B cell (primary cell): ENCODE measurements at regions not wholly inside any gene's neighbourhood (a gene's known extent, or its start where the extent isn't known, plus 50 kb on each side); places are given as distances from the start of the nearest gene placed in this dataset.

Experiments used
- ATAC-seq: fragments of 200-7000 bp; cut with Tn5 transposase; one replicate; pipeline ENCODE4 v1.10.0; 2021; ENCODE audit warnings: low read depth, mild to moderate bottlenecking, moderate number of reproducible peaks, moderate library complexity
- CTCF ChIA-PET: fragments of 350-600 bp; sonication (Branson Sonifier 250); formaldehyde crosslinking; loops from one replicate; lab custom pipeline; 2021; ENCODE audit warnings: antibody characterized with exemption, inconsistent platforms; lab: Charles Lee
- POLR2A ChIA-PET: fragments of 350-600 bp; sonication (Branson Sonifier 250); formaldehyde crosslinking; loops from one replicate; lab custom pipeline; 2021; ENCODE audit warnings: antibody characterized with exemption; lab: Charles Lee
- DNase-seq: peaks from one replicate; pipeline ENCODE4 v3.0.0; 2013
- H2AFZ ChIP-seq: 2 replicates; pipeline ENCODE4 v1.6.1; 2012; ENCODE audit warnings: mild to moderate bottlenecking, low read depth, low read length; ENCODE audit not compliant: insufficient read depth, poor library complexity, severe bottlenecking
- H3K27ac ChIP-seq, 2 donors: 1 replicate in 1 of 2; 2 replicates in 1 of 2; pipeline ENCODE4 v1.5.1; 2012 to 2013; ENCODE audit warnings: low read length in 2 of 2, mild to moderate bottlenecking in 2 of 2, moderate library complexity in 1 of 2
- H3K27me3 ChIP-seq, 4 experiments: fragments of 200-600 bp in 1 of 4; sonication (generic) in 1 of 4; replicated peaks in 1 of 4; 1 replicate in 2 of 4; 2 replicates in 2 of 4; pipeline versions ENCODE4 v1.6.1 to v1.7.0; 2013 to 2016; ENCODE audit warnings: low read length in 3 of 4, mild to moderate bottlenecking in 2 of 4, mixed read lengths in 1 of 4, moderate library complexity in 1 of 4; ENCODE audit not compliant: insufficient read depth in 4 of 4, control insufficient read depth in 3 of 4; ENCODE audit errors: control extremely low read depth in 1 of 4
- H3K36me3 ChIP-seq, 2 experiments: replicated peaks in 1 of 2; 1 replicate in 1 of 2; 2 replicates in 1 of 2; pipeline versions ENCODE4 v1.6.1 to v1.7.1; 2013; ENCODE audit warnings: low read length in 1 of 2; ENCODE audit not compliant: insufficient read depth in 2 of 2, control insufficient read depth in 1 of 2; ENCODE audit errors: control extremely low read depth in 1 of 2, extremely low read depth in 1 of 2
- H3K4me1 ChIP-seq, 2 donors: fragments of 200-600 bp in 1 of 2; sonication (generic) in 1 of 2; 1 replicate in 1 of 2; 2 replicates in 1 of 2; pipeline versions ENCODE4 v1.5.1 to v1.6.1; 2013 to 2017; ENCODE audit warnings: low read length in 2 of 2; ENCODE audit not compliant: control insufficient read depth in 2 of 2, insufficient read depth in 2 of 2
- H3K4me2 ChIP-seq: replicated peaks from 2 replicates; pipeline ENCODE3; 2012; ENCODE audit warnings: mild to moderate bottlenecking, low read depth, low read length; ENCODE audit not compliant: poor library complexity, severe bottlenecking
- H3K4me3 ChIP-seq, 5 experiments: fragments of 200-600 bp in 1 of 5; sonication (generic) in 1 of 5; 1 replicate in 3 of 5; 2 replicates in 2 of 5; pipeline versions ENCODE4 v1.5.1 to v1.7.0; 2011 to 2016; ENCODE audit warnings: low read length in 4 of 5, mild to moderate bottlenecking in 4 of 5, low read depth in 2 of 5, control low read depth in 1 of 5, moderate library complexity in 1 of 5; ENCODE audit not compliant: insufficient read depth in 1 of 5; ENCODE audit errors: control extremely low read depth in 1 of 5, extremely low read depth in 1 of 5
- H3K79me2 ChIP-seq: fragments of 200-600 bp; sonication (generic); one replicate; pipeline ENCODE4 v1.6.0; 2016; ENCODE audit warnings: low read length; ENCODE audit not compliant: control insufficient read depth, insufficient read depth
- H3K9ac ChIP-seq: fragments of 200-600 bp; sonication (generic); 2 replicates; pipeline ENCODE4 v1.6.1; 2017; ENCODE audit warnings: mild to moderate bottlenecking, low read length, moderate library complexity
- H3K9me3 ChIP-seq, 3 donors: one replicate each; pipeline versions ENCODE4 v1.6.1 to v1.7.1; 2013; ENCODE audit warnings: low read length in 2 of 3; ENCODE audit not compliant: control insufficient read depth in 2 of 3, insufficient read depth in 1 of 3; ENCODE audit errors: control extremely low read depth in 1 of 3
- H4K20me1 ChIP-seq: 2 replicates; pipeline ENCODE4 v1.6.0; 2012; ENCODE audit warnings: mild to moderate bottlenecking, low read length; ENCODE audit not compliant: insufficient read depth, control insufficient read depth, poor library complexity, severe bottlenecking
- H3K27ac Mint-ChIP-seq: one replicate; pipeline ENCODE4 v1.8.0; 2021; ENCODE audit warnings: mixed read lengths
- H3K27me3 Mint-ChIP-seq: one replicate; pipeline ENCODE4 v1.8.0; 2021; ENCODE audit warnings: mixed read lengths
- H3K4me1 Mint-ChIP-seq: one replicate; pipeline ENCODE4 v1.8.0; 2021; ENCODE audit warnings: mixed read lengths
- H3K4me3 Mint-ChIP-seq: one replicate; pipeline ENCODE4 v1.8.0; 2021; ENCODE audit warnings: mixed read lengths
- H3K9me3 Mint-ChIP-seq: one replicate; pipeline ENCODE4 v1.8.0; 2022; ENCODE audit warnings: mixed read lengths; ENCODE audit not compliant: insufficient read depth
- CTCF ChIP-seq: fragments of 200-600 bp; IDR thresholded peaks from one replicate; pipeline ENCODE4 v1.8.0; 2022; ENCODE audit warnings: antibody characterized with exemption, mild to moderate bottlenecking
- EZH2 ChIP-seq: IDR thresholded peaks from 2 replicates; pipeline ENCODE4 v1.6.1; 2012; ENCODE audit warnings: borderline replicate concordance, low read depth, mild to moderate bottlenecking, moderate library complexity, low read length; ENCODE audit not compliant: insufficient read depth, poor library complexity, severe bottlenecking
- WGBS: methylation state at CpG from one replicate; pipeline ENCODE4 v1.1.5; 2013; ENCODE audit warnings: missing lambda C conversion rate; ENCODE audit not compliant: insufficient coverage; 5-methylcytosine and 5-hydroxymethylcytosine counted together
- intact Hi-C: fragments of 100-400 bp; cut with micrococcal nuclease; formaldehyde crosslinking; loops from one replicate; pipeline ENCODE4 v1.10.0; 2022

DNA sequence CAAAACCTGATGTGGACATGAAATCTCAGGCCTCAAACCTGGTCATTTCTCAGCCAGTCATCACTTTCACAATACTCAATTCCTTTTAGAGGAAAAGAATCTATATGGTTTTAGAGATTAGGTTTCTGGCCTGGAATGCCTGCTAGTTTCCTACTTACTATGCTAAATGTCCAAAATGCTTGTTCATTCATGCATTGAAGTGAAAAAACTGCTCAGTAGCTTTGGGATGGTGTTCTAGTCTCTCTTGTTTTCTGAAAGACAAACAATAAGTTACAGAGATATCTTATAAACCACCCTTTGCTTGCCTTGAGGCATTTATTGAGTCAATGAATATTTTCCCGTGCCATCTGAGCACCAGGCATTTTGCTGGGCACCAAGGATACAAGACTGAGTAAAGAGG, 1146.5 kb upstream of the GOT2 start:
- 17% methylated on average over 1 of the region's 1 CpG for WGBS
- DNase-seq (no peak), ATAC-seq (no peak)
- Mint-ChIP-seq H3K27me3 (no peaks in the 10 kb centered on the region), H3K4me1 (no peaks in the 10 kb centered on the region), H3K9me3 (peaks cover 2% of the 10 kb centered on the region), H3K4me3 (no peak overlapping the region), H3K27ac (no peak overlapping the region)
- no peak for TF ChIP-seq EZH2
- no peak for TF ChIP-seq CTCF
- no peaks in the 10 kb centered on the region for H3K4me1 ChIP-seq
- H2AFZ ChIP-seq = no peak overlapping the region
- no peak overlapping the region for H3K4me2 ChIP-seq
- H3K36me3 ChIP-seq = no peaks in the 10 kb centered on the region
- H3K27me3 ChIP-seq = no peaks in the 10 kb centered on the region
- peaks cover 0 to 3% (median 0%) of the 10 kb centered on the region in 3 donors for H3K9me3 ChIP-seq
- H3K79me2 ChIP-seq = no peaks in the 10 kb centered on the region
- H3K27ac ChIP-seq = no peak overlapping the region
- intact Hi-C loops = no loop called here
- H3K4me3 ChIP-seq = no peak overlapping the region
- no peak overlapping the region for H3K9ac ChIP-seq
- POLR2A ChIA-PET = no interaction called here
- no peaks in the 10 kb centered on the region for H4K20me1 ChIP-seq
- CTCF ChIA-PET = no interaction called here

GRCh38 chr16:59878999-59879398, 1144.9 kb upstream of the GOT2 start:
- Histone ChIP-seq H3K27ac (no peak overlapping the region), H3K79me2 (no peaks in the 10 kb centered on the region), H3K9me3 (peaks cover 0 to 4% (median 0%) of the 10 kb centered on the region in 3 donors), H3K9ac (no peak overlapping the region), H4K20me1 (no peaks in the 10 kb centered on the region), H3K4me2 (no peak overlapping the region), H2AFZ (no peak overlapping the region), H3K36me3 (no peaks in the 10 kb centered on the region), H3K27me3 (no peaks in the 10 kb centered on the region), H3K4me1 (no peaks in the 10 kb centered on the region), H3K4me3 (no peak overlapping the region)
- 97% methylated on average over 6 of the region's 7 CpGs for WGBS
- intact Hi-C loops = no loop called here
- POLR2A ChIA-PET = no interaction called here
- CTCF ChIA-PET = no interaction called here
- ATAC-seq (no peak), DNase-seq (no peak)
- TF ChIP-seq EZH2 = no peak
- TF ChIP-seq CTCF = no peak
- Mint-ChIP-seq H3K9me3 (peaks cover 4% of the 10 kb centered on the region), H3K4me3 (no peak overlapping the region), H3K27me3 (no peaks in the 10 kb centered on the region), H3K4me1 (no peaks in the 10 kb centered on the region), H3K27ac (no peak overlapping the region)
